ENCODE measurements at regions not wholly inside any gene's neighbourhood (a gene's known extent, or its start where the extent isn't known, plus 50 kb on each side); places are given as distances from the start of the nearest gene placed in this dataset.

DNA sequence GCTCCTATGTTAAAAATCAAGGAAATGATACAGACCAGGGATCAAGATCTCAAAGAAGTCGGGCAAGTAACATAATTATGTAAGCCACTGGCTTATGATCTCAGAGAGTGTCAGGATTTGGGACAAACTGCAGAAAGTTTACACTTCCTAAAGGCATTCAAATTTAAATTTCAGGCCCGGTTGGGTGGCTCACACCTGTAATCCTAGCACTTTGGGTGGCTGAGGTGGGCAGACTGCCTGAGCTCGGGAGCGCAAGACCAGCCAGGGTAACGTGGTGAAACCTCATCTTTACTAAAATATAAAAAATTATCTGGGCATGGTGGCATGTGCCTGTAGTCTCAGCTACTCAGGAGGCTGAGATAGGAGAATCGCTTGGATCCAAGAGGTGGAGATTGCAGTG is 124.4 kb upstream of the UBE2E2 start:
- Histone ChIP-seq H3K9me3 (replicated peaks) (no peaks in the 10 kb centered on the region), H3K27me3 (ENCODE audit: low read depth) (no peaks in the 10 kb centered on the region), H3K4me3 (no peak overlapping the region), H3K4me1 (peaks cover 9% of the 10 kb centered on the region), H3K27ac (replicated peaks) (no peak overlapping the region), H3K36me3 (no peaks in the 10 kb centered on the region)
- TF ChIP-seq, protein P1, sequence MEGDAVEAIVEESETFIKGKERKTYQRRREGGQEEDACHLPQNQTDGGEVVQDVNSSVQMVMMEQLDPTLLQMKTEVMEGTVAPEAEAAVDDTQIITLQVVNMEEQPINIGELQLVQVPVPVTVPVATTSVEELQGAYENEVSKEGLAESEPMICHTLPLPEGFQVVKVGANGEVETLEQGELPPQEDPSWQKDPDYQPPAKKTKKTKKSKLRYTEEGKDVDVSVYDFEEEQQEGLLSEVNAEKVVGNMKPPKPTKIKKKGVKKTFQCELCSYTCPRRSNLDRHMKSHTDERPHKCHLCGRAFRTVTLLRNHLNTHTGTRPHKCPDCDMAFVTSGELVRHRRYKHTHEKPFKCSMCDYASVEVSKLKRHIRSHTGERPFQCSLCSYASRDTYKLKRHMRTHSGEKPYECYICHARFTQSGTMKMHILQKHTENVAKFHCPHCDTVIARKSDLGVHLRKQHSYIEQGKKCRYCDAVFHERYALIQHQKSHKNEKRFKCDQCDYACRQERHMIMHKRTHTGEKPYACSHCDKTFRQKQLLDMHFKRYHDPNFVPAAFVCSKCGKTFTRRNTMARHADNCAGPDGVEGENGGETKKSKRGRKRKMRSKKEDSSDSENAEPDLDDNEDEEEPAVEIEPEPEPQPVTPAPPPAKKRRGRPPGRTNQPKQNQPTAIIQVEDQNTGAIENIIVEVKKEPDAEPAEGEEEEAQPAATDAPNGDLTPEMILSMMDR (IDR thresholded peaks at IDR 0.05; ENCODE audit: borderline replicate concordance): no peak
- intact Hi-C loops (cut with micrococcal nuclease): no loop called here
- DNase-seq: no peak

DNA sequence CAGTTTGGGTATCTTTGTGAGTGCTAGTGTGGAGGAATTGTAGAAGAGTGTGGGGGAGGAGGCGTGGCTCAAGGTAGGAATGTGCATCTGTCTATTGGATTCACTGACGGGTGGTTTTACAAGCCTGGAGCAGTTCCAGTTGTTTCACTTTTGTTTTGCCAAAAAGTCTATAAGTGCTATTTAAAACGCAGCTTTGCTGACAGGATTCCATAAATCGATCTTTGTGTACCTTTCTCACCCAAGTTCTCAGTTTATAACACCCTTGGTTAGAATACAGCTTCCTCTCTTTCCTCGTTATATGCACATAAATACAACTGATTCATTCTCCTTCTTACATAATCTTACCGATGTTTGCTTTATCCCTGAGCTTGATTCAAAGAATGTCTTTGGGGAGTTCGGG is 123.2 kb upstream of the UBE2E2 start:
- Histone ChIP-seq H3K36me3 (no peaks in the 10 kb centered on the region), H3K9me3 (replicated peaks) (no peaks in the 10 kb centered on the region), H3K27ac (replicated peaks) (no peak overlapping the region), H3K27me3 (ENCODE audit: low read depth) (no peaks in the 10 kb centered on the region), H3K4me3 (no peak overlapping the region), H3K4me1 (peaks cover 9% of the 10 kb centered on the region)
- TF ChIP-seq, protein P1 (IDR thresholded peaks at IDR 0.05; ENCODE audit: borderline replicate concordance): no peak
- no peak for DNase-seq
- intact Hi-C loops (cut with micrococcal nuclease): no loop called here

DNA sequence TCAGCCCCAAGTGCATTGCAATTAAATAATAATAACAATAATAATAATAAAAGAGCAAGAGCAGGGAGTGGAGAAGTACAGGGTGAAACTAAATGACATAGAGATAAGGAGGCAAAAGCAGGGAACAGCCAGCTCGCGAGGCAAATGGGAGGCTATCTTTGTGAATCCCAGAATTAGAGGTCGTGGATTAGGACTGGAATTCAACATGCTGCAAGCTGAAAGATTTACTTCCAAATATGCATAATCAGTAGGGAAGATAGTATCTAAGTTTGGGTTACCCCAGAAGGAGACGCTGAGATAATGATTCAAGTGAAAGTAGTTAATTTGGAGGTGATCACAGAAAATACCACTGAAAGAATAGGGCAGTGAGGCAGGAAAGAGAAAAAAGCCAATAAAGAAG is 119.4 kb upstream of the UBE2E2 start:
- no peak for DNase-seq
- TF ChIP-seq, protein P1 (IDR thresholded peaks at IDR 0.05; ENCODE audit: borderline replicate concordance): no peak
- Histone ChIP-seq H3K27me3 (ENCODE audit: low read depth) (no peaks in the 10 kb centered on the region), H3K27ac (replicated peaks) (no peak overlapping the region), H3K4me1 (no peaks in the 10 kb centered on the region), H3K4me3 (no peak overlapping the region), H3K9me3 (replicated peaks) (no peaks in the 10 kb centered on the region), H3K36me3 (no peaks in the 10 kb centered on the region)
- intact Hi-C loops (cut with micrococcal nuclease): no loop called here

DNA sequence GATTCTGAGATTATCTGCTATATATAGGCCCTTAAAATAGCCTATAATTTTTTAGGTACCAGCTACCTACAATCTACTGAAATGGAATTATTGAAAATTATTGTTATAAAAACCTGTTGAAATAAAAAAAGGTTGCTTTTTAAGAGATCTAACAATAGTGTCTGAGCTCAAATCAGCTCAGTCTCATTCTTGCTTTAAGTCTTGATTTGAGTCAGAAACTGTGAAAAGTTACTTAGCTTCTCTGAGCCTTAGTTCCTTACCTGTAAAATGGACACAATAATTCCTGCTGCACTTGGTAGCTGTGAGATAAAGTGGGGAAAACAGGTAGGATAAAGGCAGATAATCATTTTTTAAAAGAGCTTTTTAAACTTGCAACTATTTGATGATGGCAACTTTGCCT is 118.8 kb upstream of the UBE2E2 start:
- Histone ChIP-seq H3K4me3 (no peak overlapping the region), H3K27me3 (ENCODE audit: low read depth) (no peaks in the 10 kb centered on the region), H3K36me3 (no peaks in the 10 kb centered on the region), H3K27ac (replicated peaks) (no peak overlapping the region), H3K9me3 (replicated peaks) (no peaks in the 10 kb centered on the region), H3K4me1 (no peaks in the 10 kb centered on the region)
- intact Hi-C loops (cut with micrococcal nuclease): no loop called here
- TF ChIP-seq, protein P1 (IDR thresholded peaks at IDR 0.05; ENCODE audit: borderline replicate concordance): no peak
- no peak for DNase-seq

DNA sequence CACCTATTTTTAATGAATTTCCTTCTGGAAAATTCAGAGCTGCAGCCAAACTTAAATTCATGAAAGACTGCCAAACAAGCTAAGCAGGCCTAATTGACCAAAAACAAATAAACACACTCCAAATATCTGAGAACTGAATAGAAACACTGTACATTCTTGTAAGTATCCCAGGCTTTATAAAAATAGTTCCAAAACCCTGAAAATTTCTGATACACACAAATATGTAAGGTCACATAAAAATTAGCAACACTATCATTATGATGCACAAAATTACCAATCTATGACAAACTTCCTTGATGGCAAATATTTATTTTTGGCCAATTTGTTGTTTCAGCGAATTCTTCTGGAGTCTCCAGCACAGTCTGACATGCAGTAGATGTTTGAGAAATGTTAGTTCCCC is 117.9 kb upstream of the UBE2E2 start:
- TF ChIP-seq, protein P1 (IDR thresholded peaks at IDR 0.05; ENCODE audit: borderline replicate concordance): no peak
- Histone ChIP-seq H3K4me1 (no peaks in the 10 kb centered on the region), H3K27ac (replicated peaks) (no peak overlapping the region), H3K27me3 (ENCODE audit: low read depth) (no peaks in the 10 kb centered on the region), H3K36me3 (no peaks in the 10 kb centered on the region), H3K9me3 (replicated peaks) (no peaks in the 10 kb centered on the region), H3K4me3 (no peak overlapping the region)
- intact Hi-C loops (cut with micrococcal nuclease): no loop called here
- no peak for DNase-seq

DNA sequence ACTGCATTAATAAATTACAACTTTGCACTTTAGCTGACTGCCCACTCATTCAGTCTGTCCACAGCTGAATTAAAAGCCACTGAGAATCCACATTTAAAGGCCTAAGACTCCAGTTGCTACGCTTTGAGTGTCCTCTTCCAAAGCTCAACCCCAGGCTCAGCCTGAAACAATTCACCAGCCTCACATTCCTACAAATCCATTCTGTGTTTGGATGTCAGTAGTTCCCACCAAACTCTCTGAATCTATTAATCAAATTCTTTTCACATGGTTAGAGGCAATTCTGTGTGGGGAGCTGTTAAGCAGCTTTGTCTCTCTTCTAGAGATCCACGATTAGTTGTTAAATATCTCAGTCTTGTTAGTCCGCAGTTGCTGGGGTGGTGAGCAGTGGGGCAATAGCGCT is 116.8 kb upstream of the UBE2E2 start:
- Histone ChIP-seq H3K27ac (replicated peaks) (no peak overlapping the region), H3K4me3 (no peak overlapping the region), H3K9me3 (replicated peaks) (no peaks in the 10 kb centered on the region), H3K36me3 (no peaks in the 10 kb centered on the region), H3K4me1 (no peaks in the 10 kb centered on the region), H3K27me3 (ENCODE audit: low read depth) (no peaks in the 10 kb centered on the region)
- DNase-seq: no peak
- intact Hi-C loops (cut with micrococcal nuclease): no loop called here
- TF ChIP-seq, protein P1 (IDR thresholded peaks at IDR 0.05; ENCODE audit: borderline replicate concordance): no peak

Measured in left ventricle myocardium inferior (tissue), 1 donor.